GM23338 (cell line): ENCODE measurements at regions not wholly inside any gene's neighbourhood (a gene's known extent, or its start where the extent isn't known, plus 50 kb on each side); places are given as distances from the start of the nearest gene placed in this dataset.

Source experiments
- ATAC-seq: fragments of 200-7000 bp; cut with Tn5 transposase; 3 replicates; pipeline ENCODE4 v1.9.1; 2020
- DNase-seq: peaks from one replicate; pipeline ENCODE4 v3.0.0-alpha.2; 2015; ENCODE audit warnings: low spot score
- H2AFZ ChIP-seq: fragments of 200-600 bp; sonication (generic); 2 replicates; pipeline ENCODE4 v1.8.0; 2016; ENCODE audit warnings: antibody characterized with exemption, mild to moderate bottlenecking, moderate library complexity
- H3F3A ChIP-seq: fragments of 200-600 bp; sonication (generic); replicated peaks from 2 replicates; pipeline ENCODE4 v1.8.0; 2017; ENCODE audit warnings: antibody characterized with exemption, mixed run types, low read depth
- H3K27ac ChIP-seq: fragments of 200-600 bp; sonication (generic); 2 replicates; pipeline ENCODE4 v1.6.1; 2016; ENCODE audit warnings: low read depth
- H3K27me3 ChIP-seq: fragments of 200-600 bp; sonication (generic); 2 replicates; pipeline ENCODE4 v1.8.0; 2016; ENCODE audit warnings: mild to moderate bottlenecking, mixed run types, moderate library complexity; ENCODE audit not compliant: insufficient read depth
- H3K36me3 ChIP-seq: fragments of 200-600 bp; sonication (generic); 2 replicates; pipeline ENCODE4 v1.8.0; 2016; ENCODE audit warnings: mild to moderate bottlenecking; ENCODE audit not compliant: insufficient read depth
- H3K4me1 ChIP-seq: fragments of 200-600 bp; sonication (generic); 2 replicates; pipeline ENCODE4 v1.8.0; 2016; ENCODE audit warnings: mild to moderate bottlenecking, moderate library complexity; ENCODE audit not compliant: insufficient read depth
- H3K4me2 ChIP-seq: fragments of 200-600 bp; sonication (generic); 2 replicates; pipeline ENCODE4 v1.7.1; 2017; ENCODE audit warnings: mixed run types
- H3K4me3 ChIP-seq: fragments of 200-600 bp; sonication (generic); 2 replicates; pipeline ENCODE4 v1.6.1; 2016; ENCODE audit warnings: mixed run types
- H3K79me2 ChIP-seq: fragments of 200-600 bp; sonication (generic); replicated peaks from 2 replicates; pipeline ENCODE4 v1.8.0; 2017; ENCODE audit warnings: mild to moderate bottlenecking; ENCODE audit not compliant: insufficient read depth
- H3K9me2 ChIP-seq: fragments of 200-600 bp; sonication (generic); 2 replicates; pipeline ENCODE4 v1.8.0; 2017; ENCODE audit not compliant: insufficient read depth
- H4K20me1 ChIP-seq: fragments of 200-600 bp; sonication (generic); replicated peaks from 2 replicates; pipeline ENCODE4 v1.8.0; 2017; ENCODE audit warnings: mild to moderate bottlenecking; ENCODE audit not compliant: insufficient read depth
- H3K27ac Mint-ChIP-seq: 2 replicates; pipeline ENCODE4 v1.8.0; 2020; ENCODE audit warnings: inconsistent platforms, mild to moderate bottlenecking, moderate library complexity, mixed read lengths
- H3K27me3 Mint-ChIP-seq: 3 replicates; pipeline ENCODE4 v1.8.0; 2022; ENCODE audit warnings: low read depth, mild to moderate bottlenecking, moderate library complexity, mixed read lengths, inconsistent platforms; ENCODE audit not compliant: insufficient read depth, poor library complexity
- H3K36me3 Mint-ChIP-seq: 3 replicates; pipeline ENCODE4 v1.8.0; 2021; ENCODE audit warnings: low read depth, mild to moderate bottlenecking, inconsistent platforms, moderate library complexity, mixed read lengths
- H3K4me1 Mint-ChIP-seq: 3 replicates; pipeline ENCODE4 v1.8.0; 2020; ENCODE audit warnings: mild to moderate bottlenecking, inconsistent platforms, mixed read lengths
- H3K4me3 Mint-ChIP-seq: 3 replicates; pipeline ENCODE4 v1.8.0; 2021; ENCODE audit warnings: moderate library complexity, mild to moderate bottlenecking, inconsistent platforms, mixed read lengths
- H3K9me3 Mint-ChIP-seq: 3 replicates; pipeline ENCODE4 v1.8.0; 2020; ENCODE audit warnings: moderate library complexity, mild to moderate bottlenecking, inconsistent platforms, mixed read lengths
- CREB1 ChIP-seq: fragments of 250-450 bp; sonication (Bioruptor Pico); IDR thresholded peaks from 2 replicates; pipeline ENCODE4 v1.5.0; 2020; ENCODE audit warnings: low read depth, mild to moderate bottlenecking, moderate library complexity
- EZH2 ChIP-seq: fragments of 200-600 bp; sonication (generic); IDR thresholded peaks from one replicate; pipeline ENCODE4 v1.8.0; 2017; ENCODE audit warnings: antibody characterized with exemption, mild to moderate bottlenecking, low read depth; ENCODE audit not compliant: unreplicated experiment
- EZH2phosphoT487 ChIP-seq: fragments of 200-600 bp; sonication (generic); IDR thresholded peaks from one replicate; pipeline ENCODE4 v1.8.1; 2018; ENCODE audit warnings: antibody characterized with exemption; ENCODE audit not compliant: unreplicated experiment
- JUNB ChIP-seq: IDR thresholded peaks from one replicate; pipeline ENCODE4 v1.6.1; 2016; ENCODE audit warnings: antibody characterized with exemption; ENCODE audit not compliant: unreplicated experiment
- NANOG ChIP-seq: IDR thresholded peaks from 2 replicates; pipeline ENCODE4 v1.6.1; 2016; ENCODE audit warnings: antibody characterized with exemption, borderline replicate concordance
- POLR2AphosphoS5 ChIP-seq: IDR thresholded peaks from 2 replicates; pipeline ENCODE4 v1.6.1; 2016; ENCODE audit warnings: antibody characterized with exemption, low read depth
- STAT1 ChIP-seq: IDR thresholded peaks from one replicate; pipeline ENCODE4 v1.6.1; 2016; ENCODE audit warnings: antibody characterized with exemption; ENCODE audit not compliant: unreplicated experiment
- ZNF114 ChIP-seq: fragments of 250-450 bp; sonication (Bioruptor Pico); IDR thresholded peaks from 2 replicates; pipeline ENCODE4 v1.5.0; 2020; ENCODE audit warnings: mild to moderate bottlenecking, moderate library complexity
- ZNF331 ChIP-seq: fragments of 250-450 bp; sonication (Bioruptor Pico); IDR thresholded peaks from 2 replicates; pipeline ENCODE4 v1.5.0; 2020; ENCODE audit warnings: low read depth, mild to moderate bottlenecking, moderate library complexity
- TF ChIP-seq, protein P1 (sequence below): IDR thresholded peaks from one replicate; pipeline ENCODE4 v1.6.1; 2018; ENCODE audit warnings: antibody characterized with exemption; ENCODE audit not compliant: unreplicated experiment
- TF ChIP-seq, protein P2 (sequence below): IDR thresholded peaks from 2 replicates; pipeline ENCODE4 v1.6.1; 2016; ENCODE audit warnings: antibody characterized with exemption
- TF ChIP-seq, protein P3 (sequence below), 2 experiments: fragments of 200-600 bp in 1 of 2; sonication (generic) in 1 of 2; conservative IDR thresholded peaks; 2 replicates each; pipeline versions ENCODE4 v1.5.1 to v1.6.1; 2016 to 2017; ENCODE audit warnings: antibody characterized with exemption in 2 of 2, low read depth in 2 of 2, mild to moderate bottlenecking in 2 of 2, moderate library complexity in 1 of 2

DNA sequence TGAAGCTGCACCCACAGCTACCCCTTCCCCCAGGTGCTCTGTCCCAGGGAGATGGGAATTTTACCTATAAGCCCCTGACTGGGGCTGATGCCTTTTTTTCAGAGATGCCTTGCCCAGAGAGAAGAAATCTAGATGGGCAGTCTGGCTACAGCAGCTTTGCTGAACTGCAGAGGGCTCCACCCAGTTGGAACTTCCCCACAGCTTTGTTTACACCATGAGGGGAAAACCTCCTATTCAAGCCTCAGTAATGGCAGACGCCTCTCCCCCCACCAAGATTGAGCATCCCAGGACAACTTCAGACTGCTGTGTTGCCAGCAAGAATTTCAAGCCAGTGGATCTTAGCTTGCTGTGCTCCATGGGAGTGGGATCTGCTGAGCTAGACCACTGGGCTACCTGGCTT is 122.6 kb upstream of the MOCS1 start (continued):
- TF ChIP-seq, protein P1, sequence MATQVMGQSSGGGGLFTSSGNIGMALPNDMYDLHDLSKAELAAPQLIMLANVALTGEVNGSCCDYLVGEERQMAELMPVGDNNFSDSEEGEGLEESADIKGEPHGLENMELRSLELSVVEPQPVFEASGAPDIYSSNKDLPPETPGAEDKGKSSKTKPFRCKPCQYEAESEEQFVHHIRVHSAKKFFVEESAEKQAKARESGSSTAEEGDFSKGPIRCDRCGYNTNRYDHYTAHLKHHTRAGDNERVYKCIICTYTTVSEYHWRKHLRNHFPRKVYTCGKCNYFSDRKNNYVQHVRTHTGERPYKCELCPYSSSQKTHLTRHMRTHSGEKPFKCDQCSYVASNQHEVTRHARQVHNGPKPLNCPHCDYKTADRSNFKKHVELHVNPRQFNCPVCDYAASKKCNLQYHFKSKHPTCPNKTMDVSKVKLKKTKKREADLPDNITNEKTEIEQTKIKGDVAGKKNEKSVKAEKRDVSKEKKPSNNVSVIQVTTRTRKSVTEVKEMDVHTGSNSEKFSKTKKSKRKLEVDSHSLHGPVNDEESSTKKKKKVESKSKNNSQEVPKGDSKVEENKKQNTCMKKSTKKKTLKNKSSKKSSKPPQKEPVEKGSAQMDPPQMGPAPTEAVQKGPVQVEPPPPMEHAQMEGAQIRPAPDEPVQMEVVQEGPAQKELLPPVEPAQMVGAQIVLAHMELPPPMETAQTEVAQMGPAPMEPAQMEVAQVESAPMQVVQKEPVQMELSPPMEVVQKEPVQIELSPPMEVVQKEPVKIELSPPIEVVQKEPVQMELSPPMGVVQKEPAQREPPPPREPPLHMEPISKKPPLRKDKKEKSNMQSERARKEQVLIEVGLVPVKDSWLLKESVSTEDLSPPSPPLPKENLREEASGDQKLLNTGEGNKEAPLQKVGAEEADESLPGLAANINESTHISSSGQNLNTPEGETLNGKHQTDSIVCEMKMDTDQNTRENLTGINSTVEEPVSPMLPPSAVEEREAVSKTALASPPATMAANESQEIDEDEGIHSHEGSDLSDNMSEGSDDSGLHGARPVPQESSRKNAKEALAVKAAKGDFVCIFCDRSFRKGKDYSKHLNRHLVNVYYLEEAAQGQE, result no peak
- TF ChIP-seq, protein P2, sequence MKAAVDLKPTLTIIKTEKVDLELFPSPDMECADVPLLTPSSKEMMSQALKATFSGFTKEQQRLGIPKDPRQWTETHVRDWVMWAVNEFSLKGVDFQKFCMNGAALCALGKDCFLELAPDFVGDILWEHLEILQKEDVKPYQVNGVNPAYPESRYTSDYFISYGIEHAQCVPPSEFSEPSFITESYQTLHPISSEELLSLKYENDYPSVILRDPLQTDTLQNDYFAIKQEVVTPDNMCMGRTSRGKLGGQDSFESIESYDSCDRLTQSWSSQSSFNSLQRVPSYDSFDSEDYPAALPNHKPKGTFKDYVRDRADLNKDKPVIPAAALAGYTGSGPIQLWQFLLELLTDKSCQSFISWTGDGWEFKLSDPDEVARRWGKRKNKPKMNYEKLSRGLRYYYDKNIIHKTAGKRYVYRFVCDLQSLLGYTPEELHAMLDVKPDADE, result no peak
- no peak for TF ChIP-seq STAT1
- TF ChIP-seq JUNB, result no peak
- TF ChIP-seq, protein P3, sequence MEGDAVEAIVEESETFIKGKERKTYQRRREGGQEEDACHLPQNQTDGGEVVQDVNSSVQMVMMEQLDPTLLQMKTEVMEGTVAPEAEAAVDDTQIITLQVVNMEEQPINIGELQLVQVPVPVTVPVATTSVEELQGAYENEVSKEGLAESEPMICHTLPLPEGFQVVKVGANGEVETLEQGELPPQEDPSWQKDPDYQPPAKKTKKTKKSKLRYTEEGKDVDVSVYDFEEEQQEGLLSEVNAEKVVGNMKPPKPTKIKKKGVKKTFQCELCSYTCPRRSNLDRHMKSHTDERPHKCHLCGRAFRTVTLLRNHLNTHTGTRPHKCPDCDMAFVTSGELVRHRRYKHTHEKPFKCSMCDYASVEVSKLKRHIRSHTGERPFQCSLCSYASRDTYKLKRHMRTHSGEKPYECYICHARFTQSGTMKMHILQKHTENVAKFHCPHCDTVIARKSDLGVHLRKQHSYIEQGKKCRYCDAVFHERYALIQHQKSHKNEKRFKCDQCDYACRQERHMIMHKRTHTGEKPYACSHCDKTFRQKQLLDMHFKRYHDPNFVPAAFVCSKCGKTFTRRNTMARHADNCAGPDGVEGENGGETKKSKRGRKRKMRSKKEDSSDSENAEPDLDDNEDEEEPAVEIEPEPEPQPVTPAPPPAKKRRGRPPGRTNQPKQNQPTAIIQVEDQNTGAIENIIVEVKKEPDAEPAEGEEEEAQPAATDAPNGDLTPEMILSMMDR (conservative IDR thresholded peaks at IDR 0.05; ENCODE audit: low read depth in 2 of 2), result no peak; a peak in 1 of 4 replicates
- no peak for TF ChIP-seq NANOG

DNA sequence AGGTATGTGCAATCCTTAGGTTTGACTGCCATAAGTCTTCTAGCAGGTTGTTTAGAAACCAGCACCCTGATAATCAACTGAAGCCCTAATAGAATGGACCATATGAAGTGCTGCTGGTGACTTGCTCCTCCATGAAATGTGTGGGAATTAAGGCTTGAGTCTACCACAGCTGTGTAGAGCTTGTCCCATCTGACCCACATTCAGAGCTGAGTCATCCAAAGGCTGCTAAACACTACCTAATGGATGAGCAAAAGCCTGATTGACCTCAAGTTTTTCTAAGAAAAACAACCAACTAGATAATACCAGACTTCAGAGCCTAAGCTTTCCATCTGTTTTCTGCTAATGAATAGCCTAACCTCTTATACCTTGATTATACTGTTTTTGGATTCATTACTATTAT is 120.3 kb upstream of the MOCS1 start:
- peaks cover 37% of the 10 kb centered on the region for H3K9me2 ChIP-seq
- no peaks in the 10 kb centered on the region for H3K27me3 ChIP-seq
- H3K27ac ChIP-seq, result no peak overlapping the region
- H3K36me3 ChIP-seq, result no peaks in the 10 kb centered on the region
- no peaks in the 10 kb centered on the region for H3F3A ChIP-seq
- H2AFZ ChIP-seq, result no peak overlapping the region
- no peak overlapping the region for H3K4me3 ChIP-seq
- H3K4me1 Mint-ChIP-seq, result no peaks in the 10 kb centered on the region
- ATAC-seq, result no peak
- H4K20me1 ChIP-seq, result no peaks in the 10 kb centered on the region
- H3K4me3 Mint-ChIP-seq, result no peak overlapping the region
- H3K36me3 Mint-ChIP-seq, result peaks cover 2% of the 10 kb centered on the region; the same call in 1 of the 3 replicates
- H3K27me3 Mint-ChIP-seq, result no peaks in the 10 kb centered on the region
- no peak overlapping the region for H3K4me2 ChIP-seq
- DNase-seq, result no peak
- peaks cover 16% of the 10 kb centered on the region; the same call in 2 of the 3 replicates for H3K9me3 Mint-ChIP-seq
- no peak overlapping the region for H3K27ac Mint-ChIP-seq
- no peaks in the 10 kb centered on the region for H3K79me2 ChIP-seq
- no peaks in the 10 kb centered on the region for H3K4me1 ChIP-seq
- TF ChIP-seq POLR2AphosphoS5, result no peak
- TF ChIP-seq JUNB, result no peak
- TF ChIP-seq, protein P3 (conservative IDR thresholded peaks at IDR 0.05; ENCODE audit: low read depth in 2 of 2), result no peak
- no peak for TF ChIP-seq EZH2phosphoT487
- TF ChIP-seq NANOG, result no peak
- TF ChIP-seq, protein P1, result no peak
- TF ChIP-seq STAT1, result no peak
- no peak for TF ChIP-seq ZNF331 (CRISPR knock-in tag)
- no peak for TF ChIP-seq ZNF114 (CRISPR knock-in tag)
- TF ChIP-seq, protein P2, result no peak
- no peak for TF ChIP-seq CREB1
- TF ChIP-seq EZH2, result no peak
